ENCODE measurements at regions not wholly inside any gene's neighbourhood (a gene's known extent, or its start where the extent isn't known, plus 50 kb on each side); places are given as distances from the start of the nearest gene placed in this dataset.

DNA sequence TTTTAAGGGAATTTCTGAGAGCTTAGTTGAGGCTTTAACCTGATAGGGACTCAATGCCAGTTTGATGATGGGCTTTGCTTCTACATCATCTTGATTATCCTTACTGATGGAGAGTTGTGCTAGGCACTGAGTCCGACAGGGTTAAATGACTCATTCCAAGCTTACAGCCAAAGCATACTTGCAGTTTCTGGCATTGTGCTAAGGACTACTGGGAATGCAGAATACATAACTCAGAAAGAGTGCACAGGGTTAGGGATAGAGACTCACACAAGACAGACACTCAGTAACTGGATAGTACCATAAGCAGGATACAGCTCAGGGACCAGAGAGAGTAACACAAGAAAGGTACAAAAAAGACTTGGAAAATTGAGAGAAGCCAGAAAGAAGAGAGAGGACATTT lies 94.1 kb upstream of the SLC14A2 start:
- BruUV-seq (replicated peaks), result no TSS peak
- Histone ChIP-seq H3K4me1 (ENCODE audit: control insufficient read depth in 1 of 2, insufficient read depth in 2 of 2, low read length in 2 of 2) (no peaks in the 10 kb centered on the region), H3K27ac (ENCODE audit: low read depth, low read length) (no peak overlapping the region), H3K4me3 (replicated peaks in 1 of 2; ENCODE audit: low read depth in 1 of 2, low read length in 2 of 2) (no peak overlapping the region), H3K9me3 (ENCODE audit: control insufficient read depth in 1 of 2, insufficient read depth in 1 of 2, low read depth in 1 of 2, low read length in 2 of 2) (no peaks in the 10 kb centered on the region), H3K9me2 (ENCODE audit: insufficient read depth) (no peaks in the 10 kb centered on the region), H2AFZ (ENCODE audit: low read depth, low read length, poor library complexity, severe bottlenecking) (no peak overlapping the region), H3K27me3 (ENCODE audit: insufficient read depth, low read length) (no peaks in the 10 kb centered on the region), H3K79me2 (ENCODE audit: insufficient read depth, low read length) (no peaks in the 10 kb centered on the region), H3K4me2 (ENCODE audit: low read length) (no peak overlapping the region), H4K20me1 (ENCODE audit: insufficient read depth) (no peaks in the 10 kb centered on the region), H3K36me3 (ENCODE audit: control insufficient read depth in 1 of 2, insufficient read depth in 2 of 2, low read length in 2 of 2) (no peaks in the 10 kb centered on the region), H3K9ac (ENCODE audit: low read length) (no peak overlapping the region)
- no peak for TF ChIP-seq ZFX (IDR thresholded peaks at IDR 0.05)
- TF ChIP-seq CBX3 (IDR thresholded peaks at IDR 0.05; ENCODE audit: low read depth), result no peak
- ChIA-PET RAD21 (ENCODE audit: low non-redundant PET in 1 of 2, low total read pairs in 2 of 2, uncharacterized antibody in 2 of 2, unreplicated experiment in 2 of 2) (no interaction called here), CTCF (no interaction called here), POLR2A (no interaction called here)
- no peak for ATAC-seq
- DNase-seq (ENCODE audit: low read depth, low spot score), result no peak
- intact Hi-C loops (cut with micrococcal nuclease), result no loop called here

DNA sequence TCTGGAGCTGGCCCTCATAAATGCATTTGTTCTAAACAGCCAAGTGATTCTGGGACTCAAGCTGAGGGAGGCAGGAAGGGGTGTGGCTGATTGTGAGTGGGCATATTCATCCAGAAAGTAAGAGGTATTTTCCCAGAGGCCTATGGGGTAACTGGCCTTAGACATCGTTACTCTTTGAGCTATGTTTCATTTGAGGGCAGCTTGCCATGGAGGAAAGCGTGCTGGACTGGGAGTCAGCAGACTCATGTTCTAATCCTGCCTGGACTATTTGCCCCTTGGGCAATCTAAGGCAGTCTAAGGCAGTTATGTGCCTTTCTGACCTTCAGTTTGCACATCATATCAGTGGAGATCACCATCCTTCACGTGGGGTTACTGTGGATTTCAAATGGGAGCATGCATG lies 93.5 kb upstream of the SLC14A2 start:
- Histone ChIP-seq H3K4me3 (replicated peaks in 1 of 2; ENCODE audit: low read depth in 1 of 2, low read length in 2 of 2) (no peak overlapping the region), H3K9me2 (ENCODE audit: insufficient read depth) (no peaks in the 10 kb centered on the region), H3K79me2 (ENCODE audit: insufficient read depth, low read length) (no peaks in the 10 kb centered on the region), H3K9me3 (ENCODE audit: control insufficient read depth in 1 of 2, insufficient read depth in 1 of 2, low read depth in 1 of 2, low read length in 2 of 2) (no peaks in the 10 kb centered on the region), H3K36me3 (ENCODE audit: control insufficient read depth in 1 of 2, insufficient read depth in 2 of 2, low read length in 2 of 2) (no peaks in the 10 kb centered on the region), H3K9ac (ENCODE audit: low read length) (no peak overlapping the region), H3K27me3 (ENCODE audit: insufficient read depth, low read length) (no peaks in the 10 kb centered on the region), H3K4me2 (ENCODE audit: low read length) (no peak overlapping the region), H3K27ac (ENCODE audit: low read depth, low read length) (no peak overlapping the region), H2AFZ (ENCODE audit: low read depth, low read length, poor library complexity, severe bottlenecking) (no peak overlapping the region), H4K20me1 (ENCODE audit: insufficient read depth) (no peaks in the 10 kb centered on the region), H3K4me1 (ENCODE audit: control insufficient read depth in 1 of 2, insufficient read depth in 2 of 2, low read length in 2 of 2) (no peaks in the 10 kb centered on the region)
- RAD21 ChIA-PET (ENCODE audit: low non-redundant PET in 1 of 2, low total read pairs in 2 of 2, uncharacterized antibody in 2 of 2, unreplicated experiment in 2 of 2), result no interaction called here
- TF ChIP-seq, protein P1, sequence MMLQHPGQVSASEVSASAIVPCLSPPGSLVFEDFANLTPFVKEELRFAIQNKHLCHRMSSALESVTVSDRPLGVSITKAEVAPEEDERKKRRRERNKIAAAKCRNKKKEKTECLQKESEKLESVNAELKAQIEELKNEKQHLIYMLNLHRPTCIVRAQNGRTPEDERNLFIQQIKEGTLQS (IDR thresholded peaks at IDR 0.05), result no peak
- TF ChIP-seq ZFX (IDR thresholded peaks at IDR 0.05), result no peak
- TF ChIP-seq CEBPB (IDR thresholded peaks at IDR 0.05; ENCODE audit: low read depth), result no peak
- TF ChIP-seq JUND (IDR thresholded peaks at IDR 0.05), result no peak
- no peak for TF ChIP-seq EGR1 (IDR thresholded peaks at IDR 0.05; ENCODE audit: low read depth)
- TF ChIP-seq, protein P2, sequence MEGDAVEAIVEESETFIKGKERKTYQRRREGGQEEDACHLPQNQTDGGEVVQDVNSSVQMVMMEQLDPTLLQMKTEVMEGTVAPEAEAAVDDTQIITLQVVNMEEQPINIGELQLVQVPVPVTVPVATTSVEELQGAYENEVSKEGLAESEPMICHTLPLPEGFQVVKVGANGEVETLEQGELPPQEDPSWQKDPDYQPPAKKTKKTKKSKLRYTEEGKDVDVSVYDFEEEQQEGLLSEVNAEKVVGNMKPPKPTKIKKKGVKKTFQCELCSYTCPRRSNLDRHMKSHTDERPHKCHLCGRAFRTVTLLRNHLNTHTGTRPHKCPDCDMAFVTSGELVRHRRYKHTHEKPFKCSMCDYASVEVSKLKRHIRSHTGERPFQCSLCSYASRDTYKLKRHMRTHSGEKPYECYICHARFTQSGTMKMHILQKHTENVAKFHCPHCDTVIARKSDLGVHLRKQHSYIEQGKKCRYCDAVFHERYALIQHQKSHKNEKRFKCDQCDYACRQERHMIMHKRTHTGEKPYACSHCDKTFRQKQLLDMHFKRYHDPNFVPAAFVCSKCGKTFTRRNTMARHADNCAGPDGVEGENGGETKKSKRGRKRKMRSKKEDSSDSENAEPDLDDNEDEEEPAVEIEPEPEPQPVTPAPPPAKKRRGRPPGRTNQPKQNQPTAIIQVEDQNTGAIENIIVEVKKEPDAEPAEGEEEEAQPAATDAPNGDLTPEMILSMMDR (IDR thresholded peaks at IDR 0.05 in 2 of 3, conservative IDR thresholded peaks at IDR 0.05 in 1 of 3; ENCODE audit: borderline replicate concordance in 1 of 3, insufficient read depth in 1 of 3, low read depth in 2 of 3, low read length in 2 of 3), result no peak
- no peak for TF ChIP-seq RAD21 (IDR thresholded peaks at IDR 0.05; ENCODE audit: low read depth)
- no peak for TF ChIP-seq YY1 (IDR thresholded peaks at IDR 0.05; ENCODE audit: extremely low read depth, insufficient replicate concordance, low read depth, low read length)
- TF ChIP-seq FOSL1 (IDR thresholded peaks at IDR 0.05; ENCODE audit: low read depth), result no peak
- no peak for TF ChIP-seq CBX3 (IDR thresholded peaks at IDR 0.05; ENCODE audit: low read depth)
- TF ChIP-seq, protein P3, sequence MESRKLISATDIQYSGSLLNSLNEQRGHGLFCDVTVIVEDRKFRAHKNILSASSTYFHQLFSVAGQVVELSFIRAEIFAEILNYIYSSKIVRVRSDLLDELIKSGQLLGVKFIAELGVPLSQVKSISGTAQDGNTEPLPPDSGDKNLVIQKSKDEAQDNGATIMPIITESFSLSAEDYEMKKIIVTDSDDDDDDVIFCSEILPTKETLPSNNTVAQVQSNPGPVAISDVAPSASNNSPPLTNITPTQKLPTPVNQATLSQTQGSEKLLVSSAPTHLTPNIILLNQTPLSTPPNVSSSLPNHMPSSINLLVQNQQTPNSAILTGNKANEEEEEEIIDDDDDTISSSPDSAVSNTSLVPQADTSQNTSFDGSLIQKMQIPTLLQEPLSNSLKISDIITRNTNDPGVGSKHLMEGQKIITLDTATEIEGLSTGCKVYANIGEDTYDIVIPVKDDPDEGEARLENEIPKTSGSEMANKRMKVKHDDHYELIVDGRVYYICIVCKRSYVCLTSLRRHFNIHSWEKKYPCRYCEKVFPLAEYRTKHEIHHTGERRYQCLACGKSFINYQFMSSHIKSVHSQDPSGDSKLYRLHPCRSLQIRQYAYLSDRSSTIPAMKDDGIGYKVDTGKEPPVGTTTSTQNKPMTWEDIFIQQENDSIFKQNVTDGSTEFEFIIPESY (IDR thresholded peaks at IDR 0.05; ENCODE audit: extremely low read depth, insufficient replicate concordance, low read length), result no peak
- no peak for TF ChIP-seq EZH2phosphoT487 (IDR thresholded peaks at IDR 0.05; ENCODE audit: borderline replicate concordance)
- no peak for TF ChIP-seq SIN3A (IDR thresholded peaks at IDR 0.05; ENCODE audit: low read depth)
- no peak for TF ChIP-seq SRF (IDR thresholded peaks at IDR 0.05; ENCODE audit: low read depth)
- no TSS peak for BruUV-seq (replicated peaks)
- no peak for ATAC-seq
- CTCF ChIA-PET, result no interaction called here
- DNase-seq (ENCODE audit: low read depth, low spot score), result no peak
- POLR2A ChIA-PET, result no interaction called here
- intact Hi-C loops (cut with micrococcal nuclease), result no loop called here
